Fibroblast of the aortic adventitia (primary cell): ENCODE measurements at regions not wholly inside any gene's neighbourhood (a gene's known extent, or its start where the extent isn't known, plus 50 kb on each side); places are given as distances from the start of the nearest gene placed in this dataset.
A peak's percentile ranks its signal among the peaks of the same experiment; 100 is the strongest.

ENCODE experiments used
- DNase-seq: peaks from one replicate; pipeline ENCODE4 v3.0.0-alpha.2; 2010; ENCODE audit warnings: low read depth
- H3K4me3 ChIP-seq: 2 replicates; pipeline ENCODE4 v1.5.1; 2011; ENCODE audit warnings: low read depth, mild to moderate bottlenecking, control low read depth, low read length, moderate library complexity
- TF ChIP-seq, protein P1 (sequence below): IDR thresholded peaks from 2 replicates; pipeline ENCODE4 v1.5.1; 2011; ENCODE audit warnings: mild to moderate bottlenecking, low read length, control low read depth, inconsistent platforms; ENCODE audit not compliant: insufficient read depth

DNA sequence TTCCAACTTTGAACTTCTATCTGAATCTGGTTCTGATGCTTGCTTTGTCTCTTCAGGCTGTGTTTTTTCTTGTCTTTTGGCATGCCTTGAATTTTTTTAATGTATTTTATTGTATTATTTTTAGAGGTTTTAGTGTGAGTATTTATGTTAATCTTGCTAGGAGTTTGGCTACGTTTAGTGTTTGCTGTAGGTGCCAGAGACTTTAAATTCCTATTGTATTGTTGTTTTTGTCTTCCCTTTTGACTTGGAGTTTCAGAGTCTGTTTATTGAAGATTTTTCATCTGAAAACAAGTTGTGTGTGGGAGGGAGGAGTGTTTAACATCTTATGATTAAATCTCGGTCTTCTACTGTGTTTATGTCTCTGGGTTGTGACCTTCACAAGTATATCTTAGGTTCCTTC, 956.8 kb downstream of the TLE1 start:
- no peak overlapping the region for H3K4me3 ChIP-seq
- no peak for DNase-seq
- TF ChIP-seq, protein P1, sequence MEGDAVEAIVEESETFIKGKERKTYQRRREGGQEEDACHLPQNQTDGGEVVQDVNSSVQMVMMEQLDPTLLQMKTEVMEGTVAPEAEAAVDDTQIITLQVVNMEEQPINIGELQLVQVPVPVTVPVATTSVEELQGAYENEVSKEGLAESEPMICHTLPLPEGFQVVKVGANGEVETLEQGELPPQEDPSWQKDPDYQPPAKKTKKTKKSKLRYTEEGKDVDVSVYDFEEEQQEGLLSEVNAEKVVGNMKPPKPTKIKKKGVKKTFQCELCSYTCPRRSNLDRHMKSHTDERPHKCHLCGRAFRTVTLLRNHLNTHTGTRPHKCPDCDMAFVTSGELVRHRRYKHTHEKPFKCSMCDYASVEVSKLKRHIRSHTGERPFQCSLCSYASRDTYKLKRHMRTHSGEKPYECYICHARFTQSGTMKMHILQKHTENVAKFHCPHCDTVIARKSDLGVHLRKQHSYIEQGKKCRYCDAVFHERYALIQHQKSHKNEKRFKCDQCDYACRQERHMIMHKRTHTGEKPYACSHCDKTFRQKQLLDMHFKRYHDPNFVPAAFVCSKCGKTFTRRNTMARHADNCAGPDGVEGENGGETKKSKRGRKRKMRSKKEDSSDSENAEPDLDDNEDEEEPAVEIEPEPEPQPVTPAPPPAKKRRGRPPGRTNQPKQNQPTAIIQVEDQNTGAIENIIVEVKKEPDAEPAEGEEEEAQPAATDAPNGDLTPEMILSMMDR: no peak

GRCh38 chr9:80720579-80720978, 968.8 kb downstream of the TLE1 start:
- no peak overlapping the region for H3K4me3 ChIP-seq
- TF ChIP-seq, protein P1: no peak
- no peak for DNase-seq

DNA sequence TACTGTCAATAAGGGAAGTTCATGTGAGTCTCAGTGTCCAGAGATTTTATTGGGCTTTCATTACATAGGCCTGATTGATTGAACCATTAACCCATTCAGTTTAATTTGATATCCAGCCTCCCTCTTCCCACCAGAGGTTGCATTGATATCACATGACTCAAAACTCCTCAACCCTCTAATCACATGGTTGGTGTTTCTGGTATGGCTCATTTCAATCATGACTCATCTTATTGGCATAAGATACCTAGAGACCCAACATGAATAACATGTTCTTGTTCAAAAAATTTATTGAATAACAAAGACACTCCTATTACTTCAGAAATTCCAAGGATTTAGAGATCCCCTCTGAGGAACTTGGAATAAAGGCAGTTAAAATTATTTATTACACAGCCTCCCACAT, 982.2 kb downstream of the TLE1 start:
- TF ChIP-seq, protein P1: no peak
- H3K4me3 ChIP-seq: no peak overlapping the region
- peak; percentile 29 for DNase-seq

- peak; percentile 46 for DNase-seq
- TF ChIP-seq, protein P1: no peak
Observed at GRCh38 chr9:80701061-80701460, 988.3 kb downstream of the TLE1 start.

DNA sequence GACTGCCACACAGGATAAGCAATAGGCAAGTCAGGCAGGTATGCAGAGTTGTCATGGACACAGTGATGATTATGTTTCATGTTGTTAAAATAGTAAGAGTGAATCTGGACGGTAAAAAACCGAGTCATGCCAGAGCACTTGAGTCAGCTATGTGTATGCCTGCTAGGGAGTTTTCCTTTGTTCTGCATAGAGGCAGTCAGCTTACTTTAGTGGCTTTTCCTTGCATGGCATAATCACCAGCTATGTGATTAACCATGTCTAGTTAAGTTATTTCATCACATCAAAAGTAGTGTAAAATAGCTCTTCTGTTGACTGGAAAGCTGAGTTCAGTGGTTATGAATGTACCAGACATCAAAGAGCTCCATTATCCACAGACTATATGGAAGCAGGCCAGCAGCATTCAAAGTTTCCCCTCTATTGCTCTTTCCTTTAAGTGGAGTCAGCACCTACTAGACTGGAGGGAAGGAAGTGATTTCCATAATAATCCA, 989.8 kb downstream of the TLE1 start:
- DNase-seq: peak; percentile 63
- no peak overlapping the region for H3K4me3 ChIP-seq
- TF ChIP-seq, protein P1: no peak

More at GRCh38 chr9:80701061-80701460, 988.3 kb downstream of the TLE1 start:
- H3K4me3 ChIP-seq: no peak overlapping the region

DNA sequence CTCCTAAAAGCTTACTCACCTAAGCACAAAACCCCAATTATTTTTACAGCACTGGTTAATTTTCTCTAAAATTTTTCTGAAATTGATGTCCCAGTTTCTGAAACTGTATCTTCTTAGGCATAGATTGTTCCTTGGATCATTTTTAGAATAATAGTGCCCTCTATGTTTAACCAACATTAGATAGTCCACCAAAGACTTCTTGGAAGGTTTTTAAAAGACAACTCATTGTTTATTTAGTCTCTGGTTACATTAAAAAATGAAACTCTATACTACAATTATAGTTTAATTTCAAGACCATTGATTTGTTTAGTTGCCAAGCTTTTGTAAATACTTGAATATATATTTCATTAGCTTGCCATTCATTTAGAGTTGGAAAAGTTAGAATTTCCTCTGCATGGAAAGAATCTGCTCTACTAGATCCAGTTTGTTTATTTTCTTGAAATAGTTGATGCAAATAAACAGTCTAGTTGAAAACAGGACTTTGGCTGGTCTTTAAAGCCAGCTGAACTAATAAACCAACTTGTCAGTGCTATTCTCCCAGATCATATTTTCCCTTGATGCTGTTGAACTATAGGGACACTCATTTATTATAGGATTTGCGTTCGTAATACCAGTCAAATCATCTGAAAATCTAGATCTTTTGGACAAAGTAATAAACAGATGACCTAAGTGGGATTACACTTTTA, 990.5 kb downstream of the TLE1 start:
- TF ChIP-seq, protein P1: no peak
- peak; percentile 2 for DNase-seq
- no peak overlapping the region for H3K4me3 ChIP-seq

DNA sequence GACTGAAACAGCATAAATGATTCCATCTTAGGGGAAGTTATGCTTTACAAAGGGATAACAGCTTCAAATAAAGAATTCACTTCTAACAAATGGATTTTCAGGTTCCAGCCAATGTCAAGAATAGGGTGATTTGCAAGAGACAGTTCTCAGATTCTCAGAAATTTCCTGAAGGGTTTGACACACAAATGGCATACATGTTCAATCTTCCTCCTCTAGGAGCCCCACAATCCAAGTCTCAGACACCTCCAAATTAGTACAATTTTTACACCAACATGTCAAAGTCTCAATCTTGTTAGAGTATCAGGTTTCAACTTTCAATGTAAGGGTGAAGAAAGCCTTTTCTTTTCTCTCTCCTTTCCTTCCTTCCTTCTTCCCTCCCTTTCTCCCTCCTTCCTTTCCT, 996.6 kb downstream of the TLE1 start:
- DNase-seq: no peak
- H3K4me3 ChIP-seq: no peak overlapping the region
- TF ChIP-seq, protein P1: no peak
